ENCODE measurements at regions not wholly inside any gene's neighbourhood (a gene's known extent, or its start where the extent isn't known, plus 50 kb on each side); places are given as distances from the start of the nearest gene placed in this dataset.

DNA sequence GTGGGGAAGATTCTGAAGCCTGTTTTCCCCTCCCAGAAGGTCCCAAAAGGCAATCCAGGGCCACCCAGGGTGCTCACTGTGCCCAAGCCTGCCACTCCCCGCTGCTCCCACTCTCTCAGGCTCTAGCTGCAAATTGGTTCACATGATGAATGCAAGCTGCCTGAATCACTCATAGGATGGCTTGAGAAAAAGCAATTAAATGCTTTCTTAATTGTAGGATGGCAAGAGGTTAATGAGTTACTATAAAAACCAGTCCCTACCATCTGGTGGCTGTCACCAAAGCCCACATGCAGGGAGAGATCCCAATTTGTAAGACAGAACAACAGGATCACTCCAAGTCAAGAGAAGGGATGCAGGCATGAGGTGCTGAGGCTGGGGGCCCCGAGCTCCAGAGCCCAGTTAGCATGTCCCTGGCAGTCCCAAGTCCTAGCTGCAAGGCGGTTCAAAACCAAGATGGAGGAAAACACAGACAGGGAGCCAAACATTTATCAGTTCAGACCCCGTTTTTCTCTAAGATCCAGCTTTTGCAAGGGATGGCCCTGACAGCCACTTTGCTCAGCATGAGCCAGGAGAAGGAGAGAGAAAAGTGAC is 207.1 kb downstream of the UACA start:
- TF ChIP-seq GATA2 (IDR thresholded peaks at IDR 0.05; ENCODE audit: low read depth, low read length): no peak
- no peak for TF ChIP-seq GATA3 (IDR thresholded peaks at IDR 0.05; ENCODE audit: low read depth, low read length)
